Superior temporal gyrus (tissue), 1 donor: ENCODE measurements at regions not wholly inside any gene's neighbourhood (a gene's known extent, or its start where the extent isn't known, plus 50 kb on each side); places are given as distances from the start of the nearest gene placed in this dataset.

Source experiments
- DNase-seq: peaks from one replicate; pipeline ENCODE4 v3.0.0-alpha.2; 2016; ENCODE audit errors: extremely low spot score

- DNase-seq = no peak
Measured at GRCh38 chr2:48140586-48140985, 173.9 kb upstream of the FOXN2 start.

GRCh38 chr2:48144777-48145176 is 169.7 kb upstream of the FOXN2 start:
- DNase-seq = no peak

- DNase-seq = no peak
Measured at GRCh38 chr2:48145845-48146452, 168.5 kb upstream of the FOXN2 start.

- no peak for DNase-seq
Measured at GRCh38 chr2:48146552-48146951, 167.9 kb upstream of the FOXN2 start.

- no peak for DNase-seq
Measured at GRCh38 chr2:48147719-48148118, 166.8 kb upstream of the FOXN2 start.

GRCh38 chr2:48148841-48149430 is 165.5 kb upstream of the FOXN2 start:
- DNase-seq = no peak

- no peak for DNase-seq
Measured at GRCh38 chr2:48157150-48157549, 157.3 kb upstream of the FOXN2 start.

- no peak for DNase-seq
Measured at GRCh38 chr2:48161628-48162027, 152.9 kb upstream of the FOXN2 start.

- no peak for DNase-seq
Measured at GRCh38 chr2:48162742-48163141, 151.7 kb upstream of the FOXN2 start.

GRCh38 chr2:48165070-48165753 is 149.3 kb upstream of the FOXN2 start:
- DNase-seq = no peak

GRCh38 chr2:48169141-48169592 is 145.3 kb upstream of the FOXN2 start:
- DNase-seq = no peak

- DNase-seq = no peak
Measured at GRCh38 chr2:48170281-48170680, 144.2 kb upstream of the FOXN2 start.

- no peak for DNase-seq
Measured at GRCh38 chr2:48173141-48173540, 141.3 kb upstream of the FOXN2 start.

GRCh38 chr2:48174503-48174902 is 140.0 kb upstream of the FOXN2 start:
- no peak for DNase-seq

- DNase-seq = no peak
Measured at GRCh38 chr2:48175254-48175653, 139.2 kb upstream of the FOXN2 start.

- DNase-seq = no peak
Measured at GRCh38 chr2:48175656-48176055, 138.8 kb upstream of the FOXN2 start.

- no peak for DNase-seq
Measured at GRCh38 chr2:48176876-48177275, 137.6 kb upstream of the FOXN2 start.

GRCh38 chr2:48178611-48179010 is 135.9 kb upstream of the FOXN2 start:
- DNase-seq = no peak

GRCh38 chr2:48180557-48180956 is 133.9 kb upstream of the FOXN2 start:
- DNase-seq = no peak

- no peak for DNase-seq
Measured at GRCh38 chr2:48183276-48183675, 131.2 kb upstream of the FOXN2 start.

GRCh38 chr2:48183991-48184390 is 130.5 kb upstream of the FOXN2 start:
- DNase-seq = no peak

GRCh38 chr2:48187503-48187902 is 127.0 kb upstream of the FOXN2 start:
- DNase-seq = no peak

GRCh38 chr2:48189552-48190228 is 124.8 kb upstream of the FOXN2 start:
- DNase-seq = no peak
